HG03039 (cell line): ENCODE measurements at regions not wholly inside any gene's neighbourhood (a gene's known extent, or its start where the extent isn't known, plus 50 kb on each side); places are given as distances from the start of the nearest gene placed in this dataset.
"Not testable (repeated sequence)": the region's sequence is repeated elsewhere in the genome, so short reads cannot be mapped to it uniquely, and the experiment has no call there.

Experiments used
- ATAC-seq: cut with Tn5 transposase; IDR thresholded peaks from one replicate; pipeline ENCODE4 v1.9.1; 2021; ENCODE audit warnings: mild to moderate bottlenecking, moderate library complexity; ENCODE audit not compliant: unreplicated experiment

DNA sequence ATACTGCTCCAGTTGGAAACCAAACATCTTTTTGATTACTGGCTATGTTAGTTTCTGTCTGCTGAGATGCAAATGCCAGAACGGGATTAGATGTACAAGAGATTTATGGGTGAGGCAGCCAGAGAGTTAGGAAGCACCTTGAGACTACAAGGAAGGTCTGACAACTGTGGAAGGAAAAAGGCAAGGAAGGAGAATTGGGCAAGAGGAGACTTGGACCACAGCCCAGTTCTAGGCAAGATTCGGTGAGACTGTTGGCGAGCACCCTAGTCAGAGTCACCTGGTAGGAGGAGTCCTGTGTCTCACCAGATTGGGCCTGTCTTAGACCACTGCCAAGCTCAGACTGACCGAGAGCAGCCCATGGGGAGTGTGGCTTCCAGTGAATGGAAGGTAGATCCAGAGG is 91.8 kb upstream of the F13A1 start:
- no peak for ATAC-seq

DNA sequence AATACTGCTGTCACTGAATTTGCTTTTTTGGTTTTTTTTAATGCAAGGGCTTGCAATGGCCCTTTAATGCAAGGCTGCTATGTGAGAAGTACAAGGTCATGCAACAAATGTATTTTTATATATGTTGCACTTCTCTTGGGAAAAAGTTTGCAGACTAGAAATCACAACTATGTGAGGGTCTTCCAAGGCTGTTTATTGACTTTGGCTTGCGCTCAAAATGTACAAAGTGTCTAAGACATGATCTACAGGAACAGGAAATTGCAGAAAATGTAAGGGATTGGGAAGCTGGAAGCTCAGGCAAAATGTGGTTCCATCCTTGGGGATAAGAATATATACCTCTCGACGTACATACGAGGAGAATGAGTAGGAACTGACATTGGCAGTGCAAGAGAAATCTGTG is 92.2 kb upstream of the F13A1 start:
- ATAC-seq, result no peak

DNA sequence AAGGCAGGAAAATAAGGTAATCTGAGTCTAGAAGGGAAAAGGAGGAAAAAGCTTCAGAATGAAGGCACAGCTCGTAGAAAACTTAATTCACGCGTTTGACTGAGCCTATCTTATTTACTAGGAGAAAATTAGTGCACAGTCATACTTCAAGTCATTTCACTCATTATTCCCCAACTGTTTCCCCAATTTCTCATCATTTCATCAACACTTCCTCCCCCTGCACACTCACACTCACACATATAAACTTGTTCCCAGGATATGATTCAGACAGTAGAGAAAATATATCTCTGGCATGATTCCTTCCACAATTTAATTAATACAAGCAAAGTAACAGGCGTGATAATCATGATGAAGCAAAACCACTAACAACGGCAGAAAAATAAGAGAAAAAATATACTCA is 94.5 kb upstream of the F13A1 start:
- ATAC-seq, result no peak

DNA sequence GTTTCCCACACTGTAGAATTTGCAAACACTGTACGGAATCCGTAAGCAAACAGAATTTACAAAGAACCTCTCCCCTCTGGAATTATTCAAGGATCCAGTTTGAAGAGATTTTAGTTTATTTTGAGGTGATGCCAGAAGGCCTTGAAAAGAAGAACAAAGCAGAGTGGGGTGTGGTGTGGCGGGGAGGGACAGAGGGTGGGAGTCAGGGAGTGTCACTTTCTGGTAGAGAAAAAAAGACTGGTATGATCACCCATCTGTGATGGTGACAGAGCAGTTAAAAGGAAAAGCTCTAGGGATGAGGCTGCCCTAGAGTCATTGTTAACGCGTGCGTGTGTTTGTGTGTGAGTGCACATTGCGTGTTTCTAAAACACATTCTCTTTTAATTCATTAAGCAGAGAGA is 97.0 kb upstream of the F13A1 start:
- ATAC-seq, result no peak

DNA sequence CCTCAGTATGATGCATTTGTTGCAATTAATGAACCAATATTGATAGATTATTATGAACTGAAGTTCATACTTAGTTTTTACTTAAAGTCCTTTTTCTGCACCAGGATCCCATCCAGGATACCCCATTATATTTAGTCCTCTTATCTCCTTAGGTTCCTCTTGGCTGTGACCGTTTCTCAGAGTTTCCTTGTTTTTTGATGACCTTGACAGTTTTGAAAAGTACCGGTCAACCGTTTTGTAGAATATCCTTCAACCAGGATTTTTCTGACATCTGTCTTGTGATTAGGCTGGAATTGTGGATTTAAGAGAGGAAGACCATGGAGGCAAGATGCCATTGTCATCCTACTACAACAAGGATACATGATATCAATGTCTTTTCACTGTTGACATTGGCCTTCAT is 98.0 kb upstream of the F13A1 start:
- no peak for ATAC-seq

DNA sequence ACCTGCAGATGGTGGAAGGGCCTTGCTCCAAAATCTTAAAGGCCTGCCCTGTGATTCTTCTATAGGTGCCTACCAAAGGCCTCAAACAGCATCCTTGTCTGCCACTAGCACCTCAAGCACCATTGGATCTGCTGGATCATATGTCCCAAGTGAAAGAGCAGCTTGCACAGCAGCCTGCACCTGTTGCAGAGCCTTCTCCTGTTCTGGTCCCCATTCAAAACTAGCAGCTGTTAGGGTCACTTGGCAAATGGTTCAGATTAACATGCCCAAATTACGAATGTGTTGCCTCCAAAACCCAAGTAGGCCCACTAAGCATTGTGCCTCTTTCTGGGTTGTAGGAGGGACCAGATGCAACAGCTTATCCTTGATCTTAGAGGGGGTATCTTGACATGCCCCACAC is 99.6 kb upstream of the F13A1 start:
- ATAC-seq, result no peak

DNA sequence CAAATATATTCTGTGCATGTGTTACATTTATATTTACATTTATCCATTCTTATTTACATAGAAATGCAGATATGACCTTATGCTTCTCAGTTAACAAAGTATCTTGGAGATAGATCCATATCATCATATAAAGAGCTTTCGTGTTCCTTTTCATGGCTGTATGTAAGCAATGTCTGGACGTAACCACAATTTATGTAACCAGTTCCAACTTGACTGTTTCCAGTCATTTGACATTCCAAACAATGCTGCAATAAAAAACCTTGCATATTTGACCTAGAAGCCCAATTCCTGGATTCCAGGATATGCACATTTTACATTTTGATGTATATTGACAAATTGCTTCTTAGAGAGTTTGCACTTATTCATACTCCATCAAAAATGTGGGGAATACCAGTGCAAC is 113.7 kb upstream of the F13A1 start:
- no peak for ATAC-seq

DNA sequence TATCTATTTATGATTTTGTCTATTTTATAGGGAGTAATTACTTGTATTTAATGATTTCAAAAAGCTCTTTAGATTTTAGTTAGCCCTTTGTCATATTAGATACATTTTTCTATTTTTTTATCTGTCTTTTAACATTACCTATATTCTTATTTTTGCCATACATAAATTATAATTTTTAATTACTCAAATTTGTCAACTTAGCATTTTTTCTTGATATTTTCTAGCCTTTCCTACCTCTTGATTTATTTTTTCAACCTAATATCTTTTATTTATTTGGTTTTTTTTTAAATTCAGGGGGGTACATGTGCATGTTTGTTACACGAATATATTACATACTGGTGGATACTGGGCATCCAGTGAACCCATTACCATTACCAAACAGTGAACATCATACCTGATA is 114.3 kb upstream of the F13A1 start:
- no peak for ATAC-seq

DNA sequence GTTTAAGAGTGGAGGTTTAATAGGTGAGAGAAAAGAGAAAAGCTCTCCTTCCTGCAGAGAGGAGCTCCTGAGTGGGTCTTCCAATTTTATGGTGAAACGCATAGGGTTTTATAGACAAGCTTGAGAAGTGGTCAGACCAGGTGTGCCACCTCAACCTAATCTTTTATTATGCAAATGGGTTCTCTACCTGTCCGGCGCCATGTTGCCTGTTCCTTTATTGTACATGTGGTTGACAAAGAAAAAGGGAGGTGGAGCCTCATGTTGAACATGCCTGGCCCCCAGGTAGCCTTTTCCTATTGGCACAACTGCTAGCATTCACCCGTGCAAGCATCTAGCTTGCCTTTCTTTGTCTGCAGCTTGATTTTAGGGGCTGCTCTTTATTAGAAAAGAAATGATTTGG is 115.9 kb upstream of the F13A1 start:
- no peak for ATAC-seq

DNA sequence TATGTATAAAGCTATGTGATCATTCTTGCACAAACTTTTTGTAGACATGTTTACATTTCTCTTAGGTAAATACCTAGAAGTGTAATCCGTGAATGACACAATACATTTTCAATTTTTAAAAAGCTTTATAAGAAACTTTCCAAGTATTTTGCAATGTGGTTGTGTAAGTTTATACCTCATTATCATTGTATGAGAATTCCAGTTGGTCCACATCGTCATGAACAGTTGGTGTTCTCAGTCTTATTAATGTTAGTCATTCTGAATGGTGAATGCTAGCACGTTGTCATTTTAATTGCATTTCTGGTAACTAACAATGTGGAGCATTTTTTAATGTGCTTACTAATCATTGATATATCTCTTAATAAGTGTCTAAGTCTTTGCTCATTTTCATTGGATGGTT is 116.5 kb upstream of the F13A1 start:
- ATAC-seq, result no peak

DNA sequence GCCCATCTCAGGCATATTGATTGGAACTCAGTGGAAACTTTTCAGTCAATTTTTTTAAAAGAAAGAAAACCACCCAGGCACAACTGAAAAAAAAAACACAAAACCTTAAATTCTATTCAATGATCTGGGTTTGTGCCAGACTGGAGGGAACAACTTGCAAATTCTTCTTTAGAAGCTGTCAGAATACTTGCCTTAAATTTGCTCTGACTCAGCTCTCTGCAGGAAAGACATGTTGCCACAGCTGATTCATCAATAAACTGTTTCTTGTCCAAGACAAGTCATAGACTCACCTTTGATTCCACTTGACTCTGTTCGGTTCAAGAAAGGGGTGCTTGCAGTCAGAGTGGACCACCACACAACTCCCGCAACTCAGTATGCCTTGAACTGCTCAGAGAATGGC is 117.8 kb upstream of the F13A1 start:
- ATAC-seq, result no peak

DNA sequence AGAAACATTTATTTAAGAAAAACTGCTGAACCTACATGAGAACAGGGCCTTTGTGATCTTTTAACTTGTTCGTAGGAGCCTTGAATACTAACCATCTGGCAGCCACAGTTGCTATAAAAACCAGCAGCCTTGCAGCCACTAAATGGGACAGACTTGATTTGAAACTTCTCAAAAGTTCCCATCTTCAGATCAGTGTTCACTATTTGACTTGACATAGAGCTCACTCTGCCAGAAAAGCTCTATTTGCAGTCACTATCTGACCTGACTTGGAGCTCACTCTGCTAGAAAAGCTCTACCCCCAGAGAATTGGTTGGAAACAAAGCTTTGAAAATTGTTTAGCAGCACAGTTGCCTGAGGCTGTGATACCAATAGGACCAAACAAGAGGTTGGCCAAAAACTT is 119.3 kb upstream of the F13A1 start:
- no peak for ATAC-seq

DNA sequence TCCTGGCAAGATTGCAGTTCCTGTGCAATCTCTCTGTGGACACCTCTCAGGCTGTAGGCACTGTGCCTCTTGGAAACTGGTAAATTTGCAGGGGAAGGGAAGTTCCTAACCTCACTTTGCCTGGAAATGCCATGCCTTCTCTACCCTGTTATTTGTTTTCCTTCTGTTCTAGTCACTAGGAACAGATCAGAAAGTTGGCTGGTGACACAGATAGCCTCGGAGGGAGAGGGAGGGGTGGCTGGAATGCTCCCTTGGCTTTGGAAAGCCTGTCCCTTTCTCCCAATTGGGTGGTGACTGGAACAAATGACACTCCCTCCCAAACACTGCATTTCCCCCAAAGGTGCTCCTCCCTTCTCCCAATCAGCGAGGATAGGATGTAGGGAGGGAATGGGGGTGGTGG is 131.5 kb upstream of the F13A1 start:
- no peak for ATAC-seq

DNA sequence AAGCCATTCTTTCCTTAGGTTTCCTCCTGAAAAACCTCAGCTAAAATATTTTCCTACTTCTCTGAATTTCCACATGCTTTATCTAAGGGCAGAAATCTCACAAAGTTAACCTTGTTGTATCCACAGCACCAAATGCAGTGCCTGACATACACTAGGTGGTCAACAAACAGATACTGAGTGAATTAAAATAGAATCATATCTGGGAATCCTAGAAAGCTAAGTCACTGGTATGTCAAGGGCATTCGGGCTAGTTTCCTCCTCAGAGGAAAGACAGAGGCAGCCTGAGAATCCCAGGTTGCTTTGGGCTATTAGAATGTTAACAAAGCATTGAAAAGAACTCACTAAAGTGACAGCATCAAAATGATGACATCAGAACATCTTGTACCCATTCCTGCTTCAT is 132.7 kb upstream of the F13A1 start:
- no peak for ATAC-seq

DNA sequence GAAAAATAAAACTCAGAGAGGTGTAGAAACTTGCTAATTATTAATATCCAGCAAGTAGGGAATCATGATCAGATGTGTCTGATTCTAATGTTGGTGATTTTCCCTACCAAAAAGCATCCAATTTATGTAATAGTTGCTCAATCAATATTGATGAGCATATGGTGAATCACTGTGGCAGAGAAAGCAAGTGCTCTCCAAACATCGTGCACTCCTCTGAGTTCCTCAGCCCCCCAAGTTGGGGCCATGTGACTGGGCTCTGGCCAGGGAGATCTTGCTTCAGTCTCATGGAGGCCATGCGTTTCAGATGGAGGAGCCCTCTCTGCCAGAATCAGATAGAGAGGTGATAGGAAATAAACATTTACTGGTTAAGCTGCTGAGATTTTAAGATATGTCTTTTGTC is 133.2 kb upstream of the LY86 start:
- ATAC-seq, result no peak

DNA sequence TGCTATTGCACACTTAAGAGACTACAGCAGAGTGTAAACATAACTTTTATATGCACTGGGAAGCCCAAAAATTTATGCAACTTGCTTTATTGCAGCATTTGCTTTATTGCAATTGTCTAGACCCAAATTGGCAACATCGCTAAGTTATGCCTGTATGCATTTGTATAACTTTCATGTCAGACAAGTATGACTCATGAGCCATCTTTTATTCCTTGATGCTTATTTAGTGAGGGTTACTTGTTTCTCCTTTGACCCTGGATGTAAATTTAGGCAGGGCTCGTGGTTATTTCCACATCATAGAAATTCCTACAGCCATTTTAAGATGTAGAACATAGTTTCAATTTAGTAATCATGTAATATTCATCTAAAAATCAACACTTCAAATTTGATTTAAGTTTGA is 130.3 kb upstream of the LY86 start:
- ATAC-seq, result no peak

DNA sequence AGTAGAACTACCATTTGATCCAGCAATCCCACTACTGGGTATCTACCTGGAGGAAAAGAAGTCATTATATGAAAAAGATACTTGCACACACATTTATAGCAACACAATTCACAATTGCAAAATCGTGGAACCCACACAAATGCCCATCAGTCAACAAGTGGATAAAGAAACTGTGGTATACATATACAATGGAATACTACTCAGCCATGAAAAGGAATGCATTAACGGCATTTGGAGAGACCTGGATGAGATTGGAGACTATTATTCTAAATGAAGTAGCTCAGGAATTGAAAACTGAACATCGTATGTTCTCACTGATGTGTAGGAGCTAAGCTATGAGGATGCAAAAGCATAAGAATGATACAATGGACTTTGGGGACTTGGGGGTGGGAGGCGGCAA is 128.6 kb upstream of the LY86 start:
- not testable (repeated sequence) for ATAC-seq

DNA sequence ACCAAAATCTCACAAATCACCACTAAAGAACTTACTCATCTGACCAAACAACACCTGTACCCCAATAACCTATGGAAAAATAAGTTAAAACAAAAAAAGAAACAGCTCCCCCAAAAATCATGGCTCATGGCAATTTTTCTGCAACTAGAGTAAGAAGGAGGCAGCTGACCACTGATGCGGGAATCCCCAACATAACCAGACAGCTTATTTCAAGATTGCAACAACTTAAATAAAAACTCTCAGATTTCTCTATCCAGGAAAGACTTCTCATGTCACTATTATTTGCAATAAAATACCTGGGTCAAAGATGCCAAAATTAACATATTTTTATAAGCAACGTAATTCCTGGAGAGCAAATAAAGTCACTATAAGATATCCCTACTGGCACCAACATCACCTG is 128.1 kb upstream of the LY86 start:
- ATAC-seq, result no peak

DNA sequence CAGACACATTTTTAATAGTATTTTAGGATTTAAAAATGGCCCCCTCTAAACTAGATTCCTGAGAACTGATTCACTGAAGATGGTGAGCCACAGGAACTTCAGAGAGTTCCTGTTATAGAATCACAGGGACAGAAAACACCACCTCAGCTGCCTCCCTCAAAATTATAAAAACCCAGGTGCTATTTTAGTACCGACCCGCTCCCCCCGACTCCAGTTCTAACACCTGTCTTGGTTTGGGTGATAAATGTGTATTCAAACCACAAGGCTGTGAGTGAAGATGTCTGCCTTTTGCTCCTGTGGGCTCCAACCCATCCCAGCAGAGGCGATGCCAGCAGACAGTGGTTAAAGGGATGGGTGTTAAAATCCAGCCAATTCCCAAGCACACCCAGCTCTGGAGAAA is 127.4 kb upstream of the LY86 start:
- no peak for ATAC-seq

DNA sequence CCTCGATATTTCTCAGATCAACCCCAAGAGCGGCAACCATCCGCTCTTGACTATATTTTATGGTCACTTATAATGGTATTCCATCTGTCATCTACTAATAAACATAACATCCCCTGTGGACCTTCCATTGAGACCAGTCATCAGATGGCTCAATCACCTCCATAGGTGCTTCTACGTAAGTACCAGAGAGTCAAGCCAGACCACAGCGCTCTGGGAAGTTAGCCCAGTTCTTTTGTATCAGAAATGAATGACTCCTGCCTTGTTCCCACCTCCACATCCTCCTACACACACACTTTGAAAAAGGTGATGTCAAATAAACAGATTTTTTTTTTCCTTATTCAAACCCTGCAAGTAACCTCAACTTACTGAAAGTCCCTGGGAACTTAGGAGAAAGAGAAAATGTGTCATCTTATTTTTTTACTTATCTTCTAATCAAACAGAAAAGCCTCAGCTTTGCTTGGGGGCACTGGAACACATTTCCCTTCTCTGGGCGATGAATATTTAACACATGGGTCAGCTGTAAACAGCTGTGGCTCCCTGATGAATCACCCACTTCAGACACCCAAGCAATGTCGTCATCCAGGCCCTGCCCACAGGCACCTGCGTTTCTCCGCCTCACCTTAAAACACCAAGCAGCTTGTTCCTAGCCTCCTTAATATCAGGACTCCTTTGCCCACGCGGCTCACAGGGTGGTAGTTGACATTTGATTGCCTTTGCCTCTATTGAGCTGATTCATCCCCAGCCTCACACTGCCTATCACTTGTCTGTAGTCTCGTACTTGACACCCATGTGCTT is 121.4 kb upstream of the LY86 start:
- ATAC-seq, result no peak

DNA sequence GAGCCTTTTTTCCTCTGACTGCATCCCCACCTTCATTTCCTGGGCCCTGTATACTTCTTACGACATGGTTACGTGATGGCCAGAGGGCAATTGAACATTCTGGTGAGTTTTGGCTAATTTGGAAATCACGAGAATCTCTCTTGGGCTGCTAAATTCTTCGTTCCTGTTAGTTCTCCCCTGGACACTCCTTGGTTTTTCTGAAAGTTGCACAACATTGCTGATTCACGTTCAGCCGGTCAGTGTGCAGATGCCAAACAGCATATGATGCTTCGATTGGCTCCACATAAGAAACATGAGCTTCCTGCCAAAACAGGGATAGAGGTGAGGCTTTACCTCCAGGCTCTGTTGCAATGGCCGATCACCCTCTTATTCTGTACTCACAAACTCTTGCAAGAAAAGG is 119.4 kb upstream of the LY86 start:
- ATAC-seq, result no peak

DNA sequence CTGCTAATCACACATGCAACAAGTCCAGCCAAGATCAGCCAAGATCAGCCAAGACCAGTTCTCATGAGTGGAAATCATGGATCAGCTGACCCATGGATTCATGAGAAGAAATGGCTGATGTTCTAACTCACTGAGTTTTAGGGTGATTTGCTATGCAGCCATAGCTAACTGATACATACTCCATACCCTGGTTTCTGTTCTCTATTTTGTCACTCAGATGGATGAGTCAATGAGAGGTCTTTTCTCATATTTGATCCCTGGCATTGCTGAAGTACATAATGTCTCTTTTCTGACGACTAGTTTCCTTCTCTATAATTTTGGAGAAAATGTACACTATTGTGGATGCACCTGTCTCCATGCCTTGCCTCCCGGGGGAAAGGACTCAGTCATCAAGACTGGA is 118.4 kb upstream of the LY86 start:
- ATAC-seq, result no peak

DNA sequence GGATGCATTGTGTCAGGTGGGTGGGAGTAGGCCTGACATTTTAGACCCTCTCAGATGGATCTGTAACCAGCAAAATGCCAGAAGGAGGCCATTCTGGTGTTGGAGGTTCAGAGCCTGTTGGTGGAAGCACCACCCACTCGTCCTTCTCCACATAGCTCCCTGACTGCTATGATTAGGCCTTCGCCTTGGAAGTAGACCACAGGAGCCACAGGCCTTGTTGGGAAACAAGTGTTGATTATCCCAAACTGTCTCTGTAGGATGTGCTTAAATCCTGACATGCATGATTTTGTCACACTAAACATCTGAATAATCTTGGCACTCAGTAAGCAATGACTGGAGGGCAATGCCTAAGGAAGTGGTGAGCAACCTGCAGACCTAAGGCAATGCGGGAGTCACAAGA is 117.2 kb upstream of the LY86 start:
- no peak for ATAC-seq
